ENCODE measurements at regions not wholly inside any gene's neighbourhood (a gene's known extent, or its start where the extent isn't known, plus 50 kb on each side); places are given as distances from the start of the nearest gene placed in this dataset.

DNA sequence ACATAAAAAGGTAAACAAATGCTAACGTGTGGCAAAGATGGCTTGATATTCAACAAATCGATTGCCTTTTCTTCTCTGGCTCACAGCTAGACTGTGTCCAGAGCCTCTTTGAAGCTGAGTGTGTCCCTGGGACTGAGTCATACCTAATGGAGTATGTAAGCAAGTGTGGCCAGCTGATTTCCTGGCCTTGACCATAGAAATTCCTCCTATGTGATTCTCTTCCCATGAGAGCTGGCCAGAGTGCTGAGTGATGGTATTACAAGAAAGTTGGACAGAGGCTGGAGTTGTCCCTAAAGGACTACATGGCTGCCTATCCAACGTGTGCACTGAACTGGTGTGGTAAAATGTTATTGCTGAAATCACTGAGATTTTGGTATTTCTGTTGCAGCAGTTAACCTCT is 320.1 kb upstream of the SLC10A2 start:
- peaks cover 0 to 3% (median 0%) of the 10 kb centered on the region in 4 donors for H3K9me3 ChIP-seq
- no peak for DNase-seq (ENCODE audit: extremely low spot score)
- H3K4me3 ChIP-seq, result no peak overlapping the region
- WGBS, result 64% methylated on average over 3 of the region's 3 CpGs
- no peaks in the 10 kb centered on the region for H3K27me3 ChIP-seq
- H3K27ac ChIP-seq (replicated peaks in 1 of 4), result no peak overlapping the region
- intact Hi-C loops (cut with DNase I), result no loop called here
- TF ChIP-seq POLR2A (IDR thresholded peaks at IDR 0.05; ENCODE audit: low read depth), result no peak
- TF ChIP-seq POLR2AphosphoS5 (IDR thresholded peaks at IDR 0.05), result no peak
- TF ChIP-seq CTCF (IDR thresholded peaks at IDR 0.05), result no peak
- no peak for TF ChIP-seq EP300 (IDR thresholded peaks at IDR 0.05)
- no peaks in the 10 kb centered on the region for H3K36me3 ChIP-seq
- no peaks in the 10 kb centered on the region for H3K4me1 ChIP-seq

GRCh38 chr13:103373916-103374315 is 307.7 kb upstream of the SLC10A2 start:
- no peaks in the 10 kb centered on the region for H3K9me3 ChIP-seq
- no peaks in the 10 kb centered on the region for H3K36me3 ChIP-seq
- no peaks in the 10 kb centered on the region for H3K4me1 ChIP-seq
- H3K27ac ChIP-seq (replicated peaks in 1 of 4), result no peak overlapping the region
- intact Hi-C loops (cut with DNase I), result no loop called here
- WGBS, result 54% methylated on average over 4 of the region's 4 CpGs
- no peak for DNase-seq (ENCODE audit: extremely low spot score)
- no peak for TF ChIP-seq EP300 (IDR thresholded peaks at IDR 0.05)
- TF ChIP-seq POLR2AphosphoS5 (IDR thresholded peaks at IDR 0.05), result no peak
- no peak for TF ChIP-seq POLR2A (IDR thresholded peaks at IDR 0.05; ENCODE audit: low read depth)
- TF ChIP-seq CTCF (IDR thresholded peaks at IDR 0.05), result no peak
- H3K27me3 ChIP-seq, result no peaks in the 10 kb centered on the region
- H3K4me3 ChIP-seq, result no peak overlapping the region

GRCh38 chr13:103371271-103371670 is 305.1 kb upstream of the SLC10A2 start:
- Histone ChIP-seq H3K9me3 (no peaks in the 10 kb centered on the region), H3K4me1 (no peaks in the 10 kb centered on the region), H3K4me3 (no peak overlapping the region), H3K27ac (replicated peaks in 1 of 4) (no peak overlapping the region), H3K27me3 (no peaks in the 10 kb centered on the region), H3K36me3 (no peaks in the 10 kb centered on the region)
- DNase-seq (ENCODE audit: extremely low spot score), result no peak
- intact Hi-C loops (cut with DNase I), result no loop called here
- TF ChIP-seq CTCF (IDR thresholded peaks at IDR 0.05) (no peak), POLR2AphosphoS5 (IDR thresholded peaks at IDR 0.05) (no peak), POLR2A (IDR thresholded peaks at IDR 0.05; ENCODE audit: low read depth) (no peak)
- WGBS, result 64% methylated on average over 2 of the region's 2 CpGs

- DNase-seq (ENCODE audit: extremely low spot score), result no peak
- intact Hi-C loops (cut with DNase I), result no loop called here
- 86% methylated on average over 1 of the region's 1 CpG for WGBS
- Histone ChIP-seq H3K27me3 (no peaks in the 10 kb centered on the region), H3K9me3 (no peaks in the 10 kb centered on the region), H3K36me3 (no peaks in the 10 kb centered on the region), H3K4me1 (no peaks in the 10 kb centered on the region), H3K27ac (replicated peaks in 1 of 4) (no peak overlapping the region), H3K4me3 (no peak overlapping the region)
- TF ChIP-seq POLR2AphosphoS5 (IDR thresholded peaks at IDR 0.05) (no peak), EP300 (IDR thresholded peaks at IDR 0.05) (no peak), CTCF (IDR thresholded peaks at IDR 0.05) (no peak), POLR2A (IDR thresholded peaks at IDR 0.05; ENCODE audit: low read depth) (no peak)
Measured at GRCh38 chr13:103370790-103371189, 304.6 kb upstream of the SLC10A2 start.

DNA sequence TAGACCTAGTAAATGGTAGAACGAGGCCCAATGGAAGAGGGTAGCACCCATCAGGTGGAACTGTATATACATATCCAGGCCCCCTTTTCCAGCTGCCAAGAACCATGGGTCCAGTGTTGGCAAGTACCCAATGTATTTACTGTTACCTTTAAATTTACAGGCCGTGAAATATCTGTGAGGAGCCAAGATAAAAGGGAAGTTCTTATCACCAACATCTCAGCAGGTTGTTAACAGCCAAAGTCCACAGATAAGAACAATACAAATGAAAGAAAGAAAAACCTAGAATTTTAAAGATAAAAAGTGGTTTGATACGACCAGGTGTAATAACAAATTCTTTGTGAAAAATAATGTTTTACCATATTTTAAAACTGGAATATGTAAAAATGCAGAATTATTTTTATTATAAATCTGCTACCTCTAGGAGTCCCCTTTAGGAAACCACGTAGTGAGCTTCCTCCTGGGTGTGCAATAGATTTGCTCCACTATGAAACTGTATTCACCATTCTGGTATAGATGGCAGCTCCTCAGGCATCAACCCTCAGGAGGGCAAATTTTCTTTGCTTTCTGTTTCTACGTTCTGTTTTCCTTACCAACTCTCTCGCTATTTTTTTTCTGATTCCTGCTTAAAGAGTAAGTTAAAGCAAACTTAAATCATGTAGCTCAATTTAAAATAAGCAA is 292.2 kb upstream of the SLC10A2 start:
- Histone ChIP-seq H3K27me3 (no peaks in the 10 kb centered on the region), H3K9me3 (no peaks in the 10 kb centered on the region), H3K27ac (replicated peaks in 1 of 4) (no peak overlapping the region), H3K4me1 (no peaks in the 10 kb centered on the region), H3K36me3 (no peaks in the 10 kb centered on the region), H3K4me3 (no peak overlapping the region)
- DNase-seq (ENCODE audit: extremely low spot score), result no peak
- TF ChIP-seq POLR2A (IDR thresholded peaks at IDR 0.05; ENCODE audit: low read depth), result no peak
- WGBS, result 76% methylated on average over 6 of the region's 6 CpGs
- intact Hi-C loops (cut with DNase I), result no loop called here

Data from esophagus muscularis mucosa (tissue), 4 donors.